ENCODE measurements at regions not wholly inside any gene's neighbourhood (a gene's known extent, or its start where the extent isn't known, plus 50 kb on each side); places are given as distances from the start of the nearest gene placed in this dataset.

DNA sequence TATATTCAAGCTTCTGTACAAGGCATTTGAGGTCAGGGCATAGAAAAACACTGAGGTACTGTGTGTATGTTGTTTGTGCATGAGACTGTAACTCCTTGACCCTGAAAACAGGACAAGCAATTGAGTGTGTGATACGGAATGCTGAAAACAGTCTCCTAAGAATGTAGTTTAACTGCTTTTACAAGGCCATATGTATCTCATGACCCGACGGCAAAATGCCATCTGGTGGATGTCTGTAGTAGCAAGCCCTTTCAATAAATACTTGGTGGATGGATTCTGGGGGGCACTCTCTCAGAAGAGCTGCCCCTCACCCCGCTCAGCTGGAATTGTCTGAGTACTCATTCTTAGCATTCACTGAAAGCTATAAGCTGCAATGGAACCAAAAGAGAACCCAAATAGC is 69.3 kb upstream of the EYS start:
- Histone ChIP-seq H3K4me3 (no peak overlapping the region), H3K79me2 (ENCODE audit: low read depth) (no peaks in the 10 kb centered on the region), H2AFZ (no peak overlapping the region), H3K9me2 (ENCODE audit: insufficient read depth) (no peaks in the 10 kb centered on the region), H3F3A (ENCODE audit: insufficient read depth, low read depth) (no peaks in the 10 kb centered on the region), H3K9me3 (ENCODE audit: insufficient read depth, low read depth) (no peaks in the 10 kb centered on the region), H3K36me3 (ENCODE audit: low read depth) (no peaks in the 10 kb centered on the region), H4K20me1 (ENCODE audit: insufficient read depth) (no peaks in the 10 kb centered on the region), H3K27ac (no peak overlapping the region), H3K4me1 (replicated peaks; ENCODE audit: insufficient read depth) (no peaks in the 10 kb centered on the region), H3K27me3 (ENCODE audit: insufficient read depth, low read depth) (no peaks in the 10 kb centered on the region), H3K4me2 (no peak overlapping the region)
- no TSS peak for BruUV-seq (replicated peaks)
- TF ChIP-seq, protein P1, sequence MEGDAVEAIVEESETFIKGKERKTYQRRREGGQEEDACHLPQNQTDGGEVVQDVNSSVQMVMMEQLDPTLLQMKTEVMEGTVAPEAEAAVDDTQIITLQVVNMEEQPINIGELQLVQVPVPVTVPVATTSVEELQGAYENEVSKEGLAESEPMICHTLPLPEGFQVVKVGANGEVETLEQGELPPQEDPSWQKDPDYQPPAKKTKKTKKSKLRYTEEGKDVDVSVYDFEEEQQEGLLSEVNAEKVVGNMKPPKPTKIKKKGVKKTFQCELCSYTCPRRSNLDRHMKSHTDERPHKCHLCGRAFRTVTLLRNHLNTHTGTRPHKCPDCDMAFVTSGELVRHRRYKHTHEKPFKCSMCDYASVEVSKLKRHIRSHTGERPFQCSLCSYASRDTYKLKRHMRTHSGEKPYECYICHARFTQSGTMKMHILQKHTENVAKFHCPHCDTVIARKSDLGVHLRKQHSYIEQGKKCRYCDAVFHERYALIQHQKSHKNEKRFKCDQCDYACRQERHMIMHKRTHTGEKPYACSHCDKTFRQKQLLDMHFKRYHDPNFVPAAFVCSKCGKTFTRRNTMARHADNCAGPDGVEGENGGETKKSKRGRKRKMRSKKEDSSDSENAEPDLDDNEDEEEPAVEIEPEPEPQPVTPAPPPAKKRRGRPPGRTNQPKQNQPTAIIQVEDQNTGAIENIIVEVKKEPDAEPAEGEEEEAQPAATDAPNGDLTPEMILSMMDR (conservative IDR thresholded peaks at IDR 0.05) = 0 out of 2 replicates have a peak, but pooled peaks have one; percentile 25
- TF ChIP-seq EZH2 (IDR thresholded peaks at IDR 0.05; ENCODE audit: low read depth) = no peak
- POLR2A ChIA-PET (ENCODE audit: unreplicated experiment) = no interaction called here
- CTCF ChIA-PET = interaction anchor here (0.7 kb wide), 1 partner anchor 1763 kb away, joined by 3 read pairs; no protein-coding TSS in a partner anchor
- intact Hi-C loops (cut with micrococcal nuclease; ENCODE audit: unreplicated experiment) = no loop called here
- DNase-seq = peak in 1 of 2 experiments; percentile 42

DNA sequence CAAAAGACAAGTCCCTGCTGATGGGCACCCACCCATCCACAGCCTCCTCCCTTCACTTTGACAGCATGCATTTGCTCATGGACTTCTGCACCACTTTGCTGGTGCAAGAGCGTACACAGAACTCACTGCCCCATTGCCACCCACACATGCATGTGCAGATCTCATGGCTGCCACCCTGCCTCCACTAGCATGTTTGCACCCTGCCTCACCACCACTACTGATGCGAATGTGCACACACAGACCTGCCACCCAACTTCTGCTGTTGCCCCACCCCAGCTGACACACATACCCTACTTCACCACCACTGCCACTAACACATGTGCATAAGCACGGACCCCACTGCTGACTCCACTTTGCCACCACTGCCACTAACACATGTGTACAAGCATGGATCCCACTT is 64.9 kb upstream of the EYS start:
- H3K27me3 ChIP-seq (ENCODE audit: insufficient read depth, low read depth) = no peaks in the 10 kb centered on the region
- no peak overlapping the region for H3K4me3 ChIP-seq
- no peaks in the 10 kb centered on the region for H3K4me1 ChIP-seq (replicated peaks; ENCODE audit: insufficient read depth)
- no peak overlapping the region for H3K4me2 ChIP-seq
- BruUV-seq (replicated peaks) = no TSS peak
- no peaks in the 10 kb centered on the region for H3K9me2 ChIP-seq (ENCODE audit: insufficient read depth)
- intact Hi-C loops (cut with micrococcal nuclease; ENCODE audit: unreplicated experiment) = no loop called here
- H2AFZ ChIP-seq = no peak overlapping the region
- no peak overlapping the region for H3K27ac ChIP-seq
- DNase-seq = no peak
- no peaks in the 10 kb centered on the region for H4K20me1 ChIP-seq (ENCODE audit: insufficient read depth)
- no peaks in the 10 kb centered on the region for H3K9me3 ChIP-seq (ENCODE audit: insufficient read depth, low read depth)
- no peaks in the 10 kb centered on the region for H3K79me2 ChIP-seq (ENCODE audit: low read depth)
- POLR2A ChIA-PET (ENCODE audit: unreplicated experiment) = no interaction called here
- no peaks in the 10 kb centered on the region for H3K36me3 ChIP-seq (ENCODE audit: low read depth)
- CTCF ChIA-PET = no interaction called here
- no peaks in the 10 kb centered on the region for H3F3A ChIP-seq (ENCODE audit: insufficient read depth, low read depth)
- TF ChIP-seq, protein P1 (conservative IDR thresholded peaks at IDR 0.05) = no peak
- no peak for TF ChIP-seq EZH2 (IDR thresholded peaks at IDR 0.05; ENCODE audit: low read depth)

DNA sequence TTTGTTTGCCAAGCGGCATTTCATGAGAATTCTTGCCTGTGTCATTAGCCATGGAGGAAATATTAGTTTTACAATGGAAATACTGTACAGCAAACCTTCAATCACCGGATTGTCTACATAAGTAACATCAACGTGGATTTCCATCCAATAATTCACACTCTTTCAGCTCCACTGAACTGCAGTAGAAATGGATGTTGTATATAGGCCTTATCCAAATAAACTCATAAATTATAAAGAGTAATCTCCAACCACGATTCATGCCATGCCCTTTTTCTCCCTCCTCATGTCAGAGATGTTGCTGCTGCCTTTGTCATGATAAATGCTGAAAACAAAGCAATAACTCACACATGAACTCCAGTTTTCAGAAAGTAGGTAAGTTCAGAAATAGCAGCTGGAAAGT is 54.9 kb upstream of the EYS start:
- no peak overlapping the region for H3K4me2 ChIP-seq
- TF ChIP-seq, protein P1 (conservative IDR thresholded peaks at IDR 0.05) = no peak
- TF ChIP-seq EZH2 (IDR thresholded peaks at IDR 0.05; ENCODE audit: low read depth) = no peak
- BruUV-seq (replicated peaks) = no TSS peak
- H2AFZ ChIP-seq = no peak overlapping the region; the same call in 1 of the 2 replicates
- no peaks in the 10 kb centered on the region for H4K20me1 ChIP-seq (ENCODE audit: insufficient read depth)
- H3K79me2 ChIP-seq (ENCODE audit: low read depth) = no peaks in the 10 kb centered on the region
- intact Hi-C loops (cut with micrococcal nuclease; ENCODE audit: unreplicated experiment) = no loop called here
- H3K36me3 ChIP-seq (ENCODE audit: low read depth) = no peaks in the 10 kb centered on the region
- no peak overlapping the region for H3K4me3 ChIP-seq
- CTCF ChIA-PET = no interaction called here
- peaks cover 5% of the 10 kb centered on the region; the same call in 1 of the 2 replicates for H3K9me2 ChIP-seq (ENCODE audit: insufficient read depth)
- no peaks in the 10 kb centered on the region for H3K27me3 ChIP-seq (ENCODE audit: insufficient read depth, low read depth)
- POLR2A ChIA-PET (ENCODE audit: unreplicated experiment) = no interaction called here
- H3F3A ChIP-seq (ENCODE audit: insufficient read depth, low read depth) = no peaks in the 10 kb centered on the region
- no peaks in the 10 kb centered on the region for H3K4me1 ChIP-seq (replicated peaks; ENCODE audit: insufficient read depth)
- H3K27ac ChIP-seq = no peak overlapping the region
- H3K9me3 ChIP-seq (ENCODE audit: insufficient read depth, low read depth) = no peaks in the 10 kb centered on the region
- DNase-seq = no peak

Data from PC-9 (cell line).